ENCODE measurements at regions not wholly inside any gene's neighbourhood (a gene's known extent, or its start where the extent isn't known, plus 50 kb on each side); places are given as distances from the start of the nearest gene placed in this dataset.

DNA sequence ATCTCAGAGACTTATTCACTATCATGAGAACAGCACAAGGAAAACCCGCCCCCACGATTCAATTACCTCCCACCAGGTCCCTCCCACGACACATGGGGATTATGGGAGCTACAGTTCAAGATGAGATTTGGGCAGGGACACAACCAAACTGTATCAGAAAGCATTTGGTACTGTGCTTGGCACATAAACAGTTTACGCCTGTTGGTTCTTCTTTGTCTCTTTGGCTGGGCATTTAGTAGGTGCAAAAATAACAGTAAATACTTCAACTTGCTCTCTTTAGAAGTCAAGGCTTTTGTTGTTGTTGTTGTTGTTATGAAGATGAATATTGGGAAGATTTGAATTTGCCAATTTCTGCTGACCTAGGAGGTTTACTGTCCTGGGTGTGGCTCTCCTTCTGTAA is 175.4 kb upstream of the IGSF21 start:
- no peak for ATAC-seq

DNA sequence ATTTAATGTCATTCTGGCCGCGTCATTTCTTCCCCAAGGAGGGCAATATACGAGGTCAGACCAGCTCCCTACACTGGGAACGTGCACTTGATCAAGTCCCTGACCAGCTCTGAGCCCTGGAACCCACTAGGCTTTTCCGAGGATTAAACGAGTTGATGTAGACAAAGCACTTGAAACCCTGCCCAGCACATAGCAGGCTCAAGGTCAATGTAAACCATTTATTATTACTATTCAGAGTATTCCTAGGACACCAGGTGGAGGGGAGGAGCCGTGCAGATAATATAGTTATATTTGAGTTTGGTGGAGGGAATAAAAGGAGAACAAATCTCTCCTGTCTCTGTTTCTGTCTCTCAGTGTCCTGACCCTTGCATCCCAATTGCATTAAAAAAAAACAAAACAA is 174.1 kb upstream of the IGSF21 start:
- Histone ChIP-seq H3K27me3 (ENCODE audit: low read depth) (no peaks in the 10 kb centered on the region), H3K36me3 (no peaks in the 10 kb centered on the region), H3K27ac (no peak overlapping the region), H3K4me1 (no peaks in the 10 kb centered on the region), H3K9me3 (no peaks in the 10 kb centered on the region), H3K4me3 (no peak overlapping the region)
- intact Hi-C loops (cut with DNase I), result no loop called here
- no peak for ATAC-seq
- no peak for DNase-seq
- TF ChIP-seq, protein P1, sequence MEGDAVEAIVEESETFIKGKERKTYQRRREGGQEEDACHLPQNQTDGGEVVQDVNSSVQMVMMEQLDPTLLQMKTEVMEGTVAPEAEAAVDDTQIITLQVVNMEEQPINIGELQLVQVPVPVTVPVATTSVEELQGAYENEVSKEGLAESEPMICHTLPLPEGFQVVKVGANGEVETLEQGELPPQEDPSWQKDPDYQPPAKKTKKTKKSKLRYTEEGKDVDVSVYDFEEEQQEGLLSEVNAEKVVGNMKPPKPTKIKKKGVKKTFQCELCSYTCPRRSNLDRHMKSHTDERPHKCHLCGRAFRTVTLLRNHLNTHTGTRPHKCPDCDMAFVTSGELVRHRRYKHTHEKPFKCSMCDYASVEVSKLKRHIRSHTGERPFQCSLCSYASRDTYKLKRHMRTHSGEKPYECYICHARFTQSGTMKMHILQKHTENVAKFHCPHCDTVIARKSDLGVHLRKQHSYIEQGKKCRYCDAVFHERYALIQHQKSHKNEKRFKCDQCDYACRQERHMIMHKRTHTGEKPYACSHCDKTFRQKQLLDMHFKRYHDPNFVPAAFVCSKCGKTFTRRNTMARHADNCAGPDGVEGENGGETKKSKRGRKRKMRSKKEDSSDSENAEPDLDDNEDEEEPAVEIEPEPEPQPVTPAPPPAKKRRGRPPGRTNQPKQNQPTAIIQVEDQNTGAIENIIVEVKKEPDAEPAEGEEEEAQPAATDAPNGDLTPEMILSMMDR (IDR thresholded peaks at IDR 0.05), result no peak

More for the DNA sequence above, 175.4 kb upstream of the IGSF21 start:
- Histone ChIP-seq H3K27me3 (ENCODE audit: low read depth) (peaks cover 1% of the 10 kb centered on the region), H3K4me1 (no peaks in the 10 kb centered on the region), H3K36me3 (no peaks in the 10 kb centered on the region), H3K9me3 (no peaks in the 10 kb centered on the region), H3K4me3 (no peak overlapping the region), H3K27ac (no peak overlapping the region)
- no peak for DNase-seq
- intact Hi-C loops (cut with DNase I), result no loop called here
- TF ChIP-seq, protein P1 (IDR thresholded peaks at IDR 0.05), result no peak

DNA sequence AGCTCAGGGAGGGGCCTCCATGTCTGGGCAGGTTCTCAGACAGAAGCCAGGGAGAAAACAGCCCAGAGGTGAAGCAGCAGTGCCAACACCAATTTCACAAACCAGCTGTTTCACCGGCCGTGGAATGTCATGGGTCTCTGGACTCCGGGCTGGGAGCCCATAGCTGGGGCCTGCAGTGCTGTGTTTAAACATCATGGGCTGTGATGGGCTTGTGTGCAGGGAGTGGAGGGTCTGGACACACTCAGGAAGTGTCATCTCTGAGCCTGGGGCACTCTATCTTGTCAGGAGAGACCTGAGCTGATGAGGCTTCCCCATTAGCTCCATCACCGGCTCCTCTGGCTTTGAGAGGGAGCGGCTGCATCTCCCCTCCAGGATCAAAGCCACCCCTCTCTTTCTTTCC is 173.6 kb upstream of the IGSF21 start:
- intact Hi-C loops (cut with DNase I), result no loop called here
- no peak for DNase-seq
- H3K27me3 ChIP-seq (ENCODE audit: low read depth), result no peaks in the 10 kb centered on the region

DNA sequence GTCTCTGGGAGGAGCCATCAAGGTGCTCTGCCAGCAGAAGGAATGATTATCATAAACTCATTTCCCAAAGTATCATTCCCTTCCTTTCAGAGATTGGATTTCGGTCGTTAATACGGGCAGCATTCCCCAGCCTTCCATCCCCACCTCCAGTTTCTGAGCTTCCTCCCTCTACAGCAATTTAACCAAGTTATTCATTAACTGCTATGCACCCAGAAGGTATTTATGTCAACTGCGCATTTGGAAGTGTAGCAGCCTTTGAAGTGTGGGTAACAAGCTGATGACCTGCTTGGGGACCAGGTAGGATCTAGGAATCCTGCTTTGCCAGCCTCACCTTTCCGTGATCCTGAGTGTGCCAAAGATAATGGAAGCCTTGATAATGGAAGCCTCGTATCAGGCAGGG is 172.4 kb upstream of the IGSF21 start:
- intact Hi-C loops (cut with DNase I), result no loop called here
- H3K4me1 ChIP-seq, result no peaks in the 10 kb centered on the region
- no peaks in the 10 kb centered on the region for H3K36me3 ChIP-seq
- DNase-seq, result no peak
- ATAC-seq, result no peak
- H3K27ac ChIP-seq, result no peak overlapping the region
- TF ChIP-seq, protein P1 (IDR thresholded peaks at IDR 0.05), result no peak
- peaks cover 6% of the 10 kb centered on the region for H3K27me3 ChIP-seq (ENCODE audit: low read depth)
- no peak overlapping the region for H3K4me3 ChIP-seq
- H3K9me3 ChIP-seq, result no peaks in the 10 kb centered on the region

More for the DNA sequence above, 173.6 kb upstream of the IGSF21 start:
- no peaks in the 10 kb centered on the region for H3K9me3 ChIP-seq
- H3K4me3 ChIP-seq, result no peak overlapping the region
- no peaks in the 10 kb centered on the region for H3K36me3 ChIP-seq
- no peak overlapping the region for H3K27ac ChIP-seq
- no peaks in the 10 kb centered on the region for H3K4me1 ChIP-seq
- TF ChIP-seq, protein P1 (IDR thresholded peaks at IDR 0.05), result no peak
- no peak for ATAC-seq

DNA sequence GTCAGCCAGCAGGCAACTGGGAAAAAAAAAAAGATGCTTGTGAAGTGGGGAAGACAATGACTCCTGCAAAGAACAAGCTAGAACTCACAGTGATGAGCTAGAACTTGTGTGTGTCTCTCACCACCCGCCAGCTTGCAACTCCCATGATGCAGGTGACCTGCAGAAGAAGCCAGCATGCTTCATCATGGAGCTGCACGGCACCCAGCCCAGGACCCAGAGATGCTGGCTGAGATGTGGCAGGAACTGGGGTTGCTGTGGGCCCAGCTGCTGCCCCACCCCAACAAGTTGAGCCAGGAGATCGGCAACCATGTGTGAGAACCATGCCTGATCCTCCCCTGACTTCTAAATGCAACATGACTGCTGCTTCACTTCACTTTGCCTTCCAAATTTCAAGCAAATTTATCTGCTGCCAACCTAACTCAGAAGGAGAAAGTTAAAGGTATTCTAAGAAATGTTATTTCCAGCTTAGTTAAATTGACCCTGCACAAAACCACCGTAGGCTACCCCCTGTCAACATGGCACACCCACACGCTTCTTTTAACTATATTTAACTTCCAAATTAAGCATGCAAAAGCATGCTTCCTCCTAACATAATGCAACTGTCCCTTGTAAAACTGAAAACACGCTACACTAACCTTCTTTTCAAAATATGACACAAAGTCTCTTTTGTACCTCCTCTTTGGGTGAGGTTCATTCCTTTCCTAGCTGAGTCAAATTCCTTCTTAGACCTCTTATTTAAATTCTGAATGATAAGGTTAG is 166.0 kb upstream of the IGSF21 start:
- Histone ChIP-seq H3K9me3 (no peaks in the 10 kb centered on the region), H3K4me3 (no peak overlapping the region), H3K27me3 (ENCODE audit: low read depth) (peaks cover 14% of the 10 kb centered on the region), H3K36me3 (no peaks in the 10 kb centered on the region), H3K27ac (no peak overlapping the region), H3K4me1 (no peaks in the 10 kb centered on the region)
- TF ChIP-seq, protein P1 (IDR thresholded peaks at IDR 0.05), result no peak
- ATAC-seq, result no peak
- no peak for DNase-seq
- intact Hi-C loops (cut with DNase I), result no loop called here
